ENCODE measurements at regions not wholly inside any gene's neighbourhood (a gene's known extent, or its start where the extent isn't known, plus 50 kb on each side); places are given as distances from the start of the nearest gene placed in this dataset.

DNA sequence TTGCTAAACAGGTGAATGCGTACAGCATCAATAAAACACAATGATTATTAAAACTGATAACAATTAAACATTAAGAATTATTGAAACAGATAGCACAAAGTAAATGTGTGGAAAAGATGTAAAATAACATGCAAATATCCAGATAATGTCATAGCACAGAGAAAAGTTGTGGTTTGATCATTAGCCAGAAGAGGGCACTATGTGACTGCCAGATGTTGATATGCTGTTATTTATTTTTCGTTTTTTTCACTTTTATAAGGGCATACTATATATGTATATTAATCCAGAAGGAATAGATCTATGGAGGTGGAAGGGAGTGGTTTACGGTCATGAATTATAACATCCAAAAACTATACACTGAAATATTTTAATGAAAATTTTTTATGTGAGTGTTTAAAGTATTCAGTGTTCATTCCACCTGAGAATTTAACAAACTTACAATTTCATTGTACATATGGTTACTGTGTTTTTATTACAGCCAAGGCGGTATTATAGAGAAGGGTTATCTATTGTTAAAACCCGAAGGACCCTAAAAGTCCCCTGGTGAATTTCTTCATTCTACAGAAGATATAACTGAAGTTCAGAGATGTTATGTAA is 211.9 kb upstream of the UGT8 start:
- Histone ChIP-seq H3K4me3 (ENCODE audit: extremely low read depth in 1 of 4, insufficient read depth in 2 of 4, low read depth in 3 of 4, low read length in 4 of 4) (no peak overlapping the region), H2AFZ (ENCODE audit: low read length) (no peak overlapping the region), H3K79me2 (ENCODE audit: control insufficient read depth in 1 of 2, insufficient read depth in 2 of 2, low read length in 2 of 2) (no peaks in the 10 kb centered on the region), H2BK5ac (ENCODE audit: low read depth, low read length) (no peak overlapping the region), H3K9me3 (ENCODE audit: insufficient read depth in 2 of 2, low read depth in 1 of 2, low read length in 1 of 2) (no peaks in the 10 kb centered on the region; a peak in 1 of 4 replicates), H3K23me2 (ENCODE audit: low read depth, low read length) (no peaks in the 10 kb centered on the region), H3K27me3 (replicated peaks in 1 of 4; ENCODE audit: control insufficient read depth in 3 of 4, extremely low read depth in 1 of 4, insufficient read depth in 3 of 4, low read length in 3 of 4) (no peaks in the 10 kb centered on the region), H3K27ac (ENCODE audit: low read depth, low read length) (no peak overlapping the region), H2BK120ac (replicated peaks; ENCODE audit: low read depth, low read length) (no peak overlapping the region), H4K5ac (ENCODE audit: insufficient read length, low read depth, low read length) (no peak overlapping the region), H2BK15ac (ENCODE audit: low read length) (no peak overlapping the region), H3K4ac (replicated peaks; ENCODE audit: insufficient read length, low read depth, low read length) (no peak overlapping the region), H3K9ac (replicated peaks in 1 of 4; ENCODE audit: extremely low read depth in 1 of 4, low read depth in 3 of 4, low read length in 3 of 4) (no peak overlapping the region), H3K14ac (ENCODE audit: insufficient read length) (no peak overlapping the region), H3K79me1 (ENCODE audit: low read depth, low read length) (no peaks in the 10 kb centered on the region), H4K20me1 (replicated peaks in 1 of 2; ENCODE audit: control insufficient read depth in 1 of 2, insufficient read depth in 2 of 2, low read length in 2 of 2) (no peaks in the 10 kb centered on the region), H3K36me3 (ENCODE audit: control insufficient read depth in 2 of 4, insufficient read depth in 4 of 4, low read length in 3 of 4) (no peaks in the 10 kb centered on the region), H2AK5ac (ENCODE audit: low read depth, low read length) (no peak overlapping the region), H3K56ac (replicated peaks; ENCODE audit: insufficient read length, low read depth, low read length) (no peak overlapping the region), H4K8ac (ENCODE audit: extremely low read depth, insufficient read depth, low read length) (no peak overlapping the region), H3K4me1 (replicated peaks in 1 of 4; ENCODE audit: control insufficient read depth in 3 of 4, insufficient read depth in 4 of 4, low read length in 3 of 4) (no peaks in the 10 kb centered on the region), H4K91ac (replicated peaks; ENCODE audit: insufficient read length, low read length) (no peak overlapping the region), H3K4me2 (ENCODE audit: insufficient read depth in 1 of 2, low read depth in 2 of 2, low read length in 2 of 2) (no peak overlapping the region), H3K18ac (ENCODE audit: extremely low read depth, low read length) (no peak overlapping the region), H3K23ac (ENCODE audit: insufficient read length) (no peak overlapping the region), H2BK20ac (ENCODE audit: low read length) (no peak overlapping the region), H2BK12ac (ENCODE audit: low read depth, low read length) (no peak overlapping the region)
- POLR2A ChIA-PET (ENCODE audit: partially characterized antibody), result no interaction called here
- no peak for DNase-seq (ENCODE audit: low read depth in 1 of 2, low spot score in 2 of 2)
- 44% methylated on average over 5 of the region's 5 CpGs; no CpG with 5 or more reads in 1 of the 2 experiments for WGBS, 2 experiments (ENCODE audit: extremely low coverage in 1 of 2, insufficient coverage in 1 of 2, insufficient read length in 1 of 2, insufficient replicate concordance in 2 of 2, low coverage in 1 of 2, low lambda C conversion rate in 2 of 2, missing lambda C conversion rate in 1 of 2)
- no peak for FAIRE-seq
- TF ChIP-seq RAD21 (IDR thresholded peaks at IDR 0.05 in 1 of 2, conservative IDR thresholded peaks at IDR 0.05 in 1 of 2; ENCODE audit: low read depth in 2 of 2, low read length in 2 of 2), result peak; percentile 88 to 92
- no peak for TF ChIP-seq EGR1 (IDR thresholded peaks at IDR 0.05; ENCODE audit: borderline replicate concordance, low read depth, low read length)
- TF ChIP-seq, protein P1, sequence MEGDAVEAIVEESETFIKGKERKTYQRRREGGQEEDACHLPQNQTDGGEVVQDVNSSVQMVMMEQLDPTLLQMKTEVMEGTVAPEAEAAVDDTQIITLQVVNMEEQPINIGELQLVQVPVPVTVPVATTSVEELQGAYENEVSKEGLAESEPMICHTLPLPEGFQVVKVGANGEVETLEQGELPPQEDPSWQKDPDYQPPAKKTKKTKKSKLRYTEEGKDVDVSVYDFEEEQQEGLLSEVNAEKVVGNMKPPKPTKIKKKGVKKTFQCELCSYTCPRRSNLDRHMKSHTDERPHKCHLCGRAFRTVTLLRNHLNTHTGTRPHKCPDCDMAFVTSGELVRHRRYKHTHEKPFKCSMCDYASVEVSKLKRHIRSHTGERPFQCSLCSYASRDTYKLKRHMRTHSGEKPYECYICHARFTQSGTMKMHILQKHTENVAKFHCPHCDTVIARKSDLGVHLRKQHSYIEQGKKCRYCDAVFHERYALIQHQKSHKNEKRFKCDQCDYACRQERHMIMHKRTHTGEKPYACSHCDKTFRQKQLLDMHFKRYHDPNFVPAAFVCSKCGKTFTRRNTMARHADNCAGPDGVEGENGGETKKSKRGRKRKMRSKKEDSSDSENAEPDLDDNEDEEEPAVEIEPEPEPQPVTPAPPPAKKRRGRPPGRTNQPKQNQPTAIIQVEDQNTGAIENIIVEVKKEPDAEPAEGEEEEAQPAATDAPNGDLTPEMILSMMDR (IDR thresholded peaks at IDR 0.05; ENCODE audit: control extremely low read depth in 1 of 3, insufficient read depth in 1 of 3, low read depth in 1 of 3, low read length in 3 of 3), result peak in 2 of 3 experiments; percentile 51 to 56; a peak in 2 of 4 replicates
- no peak for TF ChIP-seq SIX5 (IDR thresholded peaks at IDR 0.05; ENCODE audit: low read depth, low read length)
- no peak for TF ChIP-seq FOSL1 (IDR thresholded peaks at IDR 0.05; ENCODE audit: insufficient read depth, low read depth, low read length)
- TF ChIP-seq TBP (IDR thresholded peaks at IDR 0.05; ENCODE audit: low read depth, low read length), result no peak
- TF ChIP-seq KDM1A (IDR thresholded peaks at IDR 0.05; ENCODE audit: borderline replicate concordance, low read length), result no peak
- TF ChIP-seq, protein P2, sequence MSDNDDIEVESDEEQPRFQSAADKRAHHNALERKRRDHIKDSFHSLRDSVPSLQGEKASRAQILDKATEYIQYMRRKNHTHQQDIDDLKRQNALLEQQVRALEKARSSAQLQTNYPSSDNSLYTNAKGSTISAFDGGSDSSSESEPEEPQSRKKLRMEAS (IDR thresholded peaks at IDR 0.05), result no peak
- CTCF ChIA-PET (ENCODE audit: partially characterized antibody), result interaction anchor here (1.0 to 3.4 kb wide), 8 partner anchors 10 to 450 kb away, joined by 3 to 23 read pairs (median 6); no protein-coding TSS in a partner anchor

Data from H1 (cell line).